Nucleus accumbens (tissue), 56 donors: ENCODE measurements at regions not wholly inside any gene's neighbourhood (a gene's known extent, or its start where the extent isn't known, plus 50 kb on each side); places are given as distances from the start of the nearest gene placed in this dataset.
"Not testable (repeated sequence)": the region's sequence is repeated elsewhere in the genome, so short reads cannot be mapped to it uniquely, and the experiment has no call there.

ENCODE experiments used
- DNase-seq, 56 donors: peaks; one replicate each; lab custom pipeline; 2025; lab: John Stamatoyannopoulos, UW

DNA sequence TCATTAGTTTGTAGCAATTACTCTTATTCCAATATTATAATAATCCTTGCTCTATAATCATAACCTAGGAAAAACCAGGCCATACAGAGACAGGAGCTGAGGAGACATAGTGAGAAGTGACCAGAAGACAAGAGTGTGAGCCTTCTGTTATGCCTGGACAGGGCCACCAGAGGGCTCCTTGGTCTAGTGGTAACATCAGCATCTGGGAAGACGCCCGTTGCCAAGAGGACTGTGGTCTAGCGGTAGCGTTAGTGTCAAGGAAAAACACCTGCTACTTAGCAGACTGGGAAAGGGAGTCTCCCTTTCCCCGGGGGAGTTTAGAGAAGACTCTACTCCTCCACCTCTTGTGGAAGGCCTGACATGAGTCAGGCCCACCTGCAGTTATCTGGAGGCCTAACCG lies 97.0 kb downstream of the F11 start:
- not testable (repeated sequence) for DNase-seq

DNA sequence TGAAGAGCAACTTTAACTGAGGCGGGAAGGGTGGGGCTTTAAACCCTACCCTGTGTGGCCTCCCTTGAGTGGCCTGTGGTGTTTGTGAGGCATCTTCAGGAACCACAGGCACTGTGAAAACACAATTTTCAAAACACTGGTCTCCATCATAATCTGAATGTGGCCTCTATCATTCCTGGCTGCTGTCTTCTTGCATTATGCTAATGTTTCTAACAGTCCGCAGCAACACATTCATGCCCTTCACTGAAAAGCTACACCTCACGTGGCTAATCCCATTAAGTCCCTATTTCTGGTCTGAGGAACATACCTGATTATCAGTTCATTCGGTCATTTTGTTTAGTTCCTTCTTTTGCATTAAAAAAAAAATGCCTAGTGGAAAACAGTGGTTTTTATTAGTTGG lies 94.6 kb downstream of the F11 start:
- DNase-seq: no peak

DNA sequence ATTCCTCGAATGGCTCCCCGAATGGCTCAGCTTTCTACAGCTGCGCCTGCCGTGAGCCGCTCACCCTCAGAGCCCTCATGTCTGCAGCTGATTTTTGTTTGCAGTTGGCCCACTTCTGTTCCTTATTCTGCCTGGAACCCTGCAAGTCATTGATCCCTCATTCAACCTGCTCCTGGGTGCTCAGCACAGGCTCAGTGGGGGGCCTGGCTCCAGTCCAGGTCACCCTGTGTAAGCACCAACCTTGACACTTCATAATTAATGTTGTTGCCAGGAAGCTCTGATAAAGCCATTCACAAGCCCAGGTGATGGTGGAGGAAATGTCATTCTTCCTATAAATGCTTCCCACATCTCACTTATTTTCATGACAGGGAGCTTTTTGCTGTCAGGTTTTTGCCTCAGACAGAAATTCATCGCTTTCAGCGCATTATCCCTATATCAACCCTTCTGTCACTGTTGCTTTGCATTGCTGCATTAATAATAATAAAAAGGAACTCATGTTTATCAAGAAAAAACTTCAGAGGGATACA lies 85.7 kb downstream of the F11 start:
- DNase-seq: no peak

GRCh38 chr4:186348433-186348832 lies 82.4 kb downstream of the F11 start:
- DNase-seq: no peak

GRCh38 chr4:186347743-186348142 lies 81.8 kb downstream of the F11 start:
- no peak for DNase-seq

- DNase-seq: no peak
These were observed 79.2 kb downstream of the F11 start for GRCh38 chr4:186345184-186345583.

- no peak for DNase-seq
These were observed 76.6 kb downstream of the F11 start for GRCh38 chr4:186342582-186342981.

- no peak for DNase-seq
These were observed 75.7 kb downstream of the F11 start for GRCh38 chr4:186341655-186342054.
